ENCODE measurements at regions not wholly inside any gene's neighbourhood (a gene's known extent, or its start where the extent isn't known, plus 50 kb on each side); places are given as distances from the start of the nearest gene placed in this dataset.

GRCh38 chr12:81010641-81011040 is 67.2 kb upstream of the ACSS3 start:
- Histone ChIP-seq H2BK15ac (ENCODE audit: low read depth, low read length) (no peak overlapping the region), H3K9me1 (ENCODE audit: insufficient read depth, low read length) (no peaks in the 10 kb centered on the region), H2BK5ac (ENCODE audit: low read depth, low read length, poor library complexity, severe bottlenecking) (no peak overlapping the region), H2AK9ac (replicated peaks; ENCODE audit: low read depth, low read length, poor library complexity) (no peak overlapping the region), H4K8ac (ENCODE audit: low read depth in 2 of 2, low read length in 2 of 2) (no peak overlapping the region), H3K27ac (ENCODE audit: insufficient read depth, low read length) (no peak overlapping the region), H4K91ac (ENCODE audit: insufficient read depth, low read depth, low read length) (no peak overlapping the region), H3K9me3 (ENCODE audit: control insufficient read depth, insufficient read depth, low read length) (no peaks in the 10 kb centered on the region), H3K14ac (replicated peaks; ENCODE audit: low read depth, low read length) (no peak overlapping the region), H3K23ac (ENCODE audit: low read depth, low read length) (no peak overlapping the region), H3K18ac (ENCODE audit: low read depth, low read length) (no peak overlapping the region), H3K27me3 (ENCODE audit: control insufficient read depth, insufficient read depth, low read length) (no peaks in the 10 kb centered on the region), H3K79me1 (ENCODE audit: low read depth in 1 of 2, low read length in 2 of 2) (no peaks in the 10 kb centered on the region), H3K4me3 (ENCODE audit: insufficient read depth, low read depth, low read length) (no peak overlapping the region), H3K4me2 (ENCODE audit: low read depth, low read length) (no peak overlapping the region), H2BK120ac (ENCODE audit: low read depth, low read length) (no peak overlapping the region), H4K20me1 (ENCODE audit: insufficient read depth, low read length) (no peaks in the 10 kb centered on the region), H3K56ac (ENCODE audit: extremely low read depth, insufficient read depth, low read length) (no peak overlapping the region), H2AK5ac (ENCODE audit: low read depth, low read length) (no peak overlapping the region), H2BK20ac (ENCODE audit: low read depth, low read length) (no peak overlapping the region), H4K5ac (ENCODE audit: low read depth, low read length) (no peak overlapping the region), H3K4ac (ENCODE audit: low read depth, low read length) (no peak overlapping the region), H3K4me1 (ENCODE audit: control insufficient read depth, insufficient read depth, low read length) (no peaks in the 10 kb centered on the region), H2AFZ (replicated peaks; ENCODE audit: low read length, poor library complexity) (no peak overlapping the region), H3K36me3 (ENCODE audit: control insufficient read depth, insufficient read depth, low read length) (no peaks in the 10 kb centered on the region), H3K9ac (ENCODE audit: low read depth, low read length) (no peak overlapping the region)
- BruUV-seq (replicated peaks) = no TSS peak
- intact Hi-C loops (cut with micrococcal nuclease) (no loop called here), dilution Hi-C loops (cut with HindIII; ENCODE audit: low sequenced_read_pairs, unreplicated experiment) (no loop called here), in situ Hi-C loops (cut with MboI; ENCODE audit: low sequenced_read_pairs) (no loop called here)
- no CpG with 5 or more reads among the region's 1 CpG for WGBS, 2 experiments (ENCODE audit: extremely low coverage in 2 of 2, insufficient read length in 1 of 2)
- ChIA-PET POLR2A (ENCODE audit: unreplicated experiment) (no interaction called here), CTCF (no interaction called here)
- DNase-seq = no peak
- no peak for ATAC-seq (ENCODE audit: low read depth)
- TF ChIP-seq CEBPB (IDR thresholded peaks at IDR 0.05; ENCODE audit: low read depth, low read length) (no peak), RCOR1 (IDR thresholded peaks at IDR 0.05; ENCODE audit: insufficient replicate concordance, low read length) (no peak), POLR2A (IDR thresholded peaks at IDR 0.05; ENCODE audit: low read depth, low read length) (no peak), CHD1 (IDR thresholded peaks at IDR 0.05; ENCODE audit: low read depth, low read length) (no peak), RAD21 (IDR thresholded peaks at IDR 0.05; ENCODE audit: low read length) (no peak), USF2 (IDR thresholded peaks at IDR 0.05; ENCODE audit: low read depth, low read length) (no peak), RFX5 (IDR thresholded peaks at IDR 0.05; ENCODE audit: low read depth, low read length) (no peak), FOS (IDR thresholded peaks at IDR 0.05; ENCODE audit: low read depth, low read length) (no peak), NFE2L2 (IDR thresholded peaks at IDR 0.05; ENCODE audit: low read depth, low read length) (no peak), BHLHE40 (IDR thresholded peaks at IDR 0.05; ENCODE audit: low read depth, low read length) (no peak), MAFK (IDR thresholded peaks at IDR 0.05; ENCODE audit: low read depth, low read length) (no peak), SMC3 (IDR thresholded peaks at IDR 0.05; ENCODE audit: low read depth, low read length) (no peak), MXI1 (IDR thresholded peaks at IDR 0.05; ENCODE audit: borderline replicate concordance, low read depth, low read length) (no peak), MAZ (IDR thresholded peaks at IDR 0.05; ENCODE audit: borderline replicate concordance, low read depth, low read length) (no peak)
- TF ChIP-seq, protein P1, sequence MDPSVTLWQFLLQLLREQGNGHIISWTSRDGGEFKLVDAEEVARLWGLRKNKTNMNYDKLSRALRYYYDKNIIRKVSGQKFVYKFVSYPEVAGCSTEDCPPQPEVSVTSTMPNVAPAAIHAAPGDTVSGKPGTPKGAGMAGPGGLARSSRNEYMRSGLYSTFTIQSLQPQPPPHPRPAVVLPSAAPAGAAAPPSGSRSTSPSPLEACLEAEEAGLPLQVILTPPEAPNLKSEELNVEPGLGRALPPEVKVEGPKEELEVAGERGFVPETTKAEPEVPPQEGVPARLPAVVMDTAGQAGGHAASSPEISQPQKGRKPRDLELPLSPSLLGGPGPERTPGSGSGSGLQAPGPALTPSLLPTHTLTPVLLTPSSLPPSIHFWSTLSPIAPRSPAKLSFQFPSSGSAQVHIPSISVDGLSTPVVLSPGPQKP (IDR thresholded peaks at IDR 0.05; ENCODE audit: borderline replicate concordance, low read depth, low read length) = no peak
- TF ChIP-seq, protein P2, sequence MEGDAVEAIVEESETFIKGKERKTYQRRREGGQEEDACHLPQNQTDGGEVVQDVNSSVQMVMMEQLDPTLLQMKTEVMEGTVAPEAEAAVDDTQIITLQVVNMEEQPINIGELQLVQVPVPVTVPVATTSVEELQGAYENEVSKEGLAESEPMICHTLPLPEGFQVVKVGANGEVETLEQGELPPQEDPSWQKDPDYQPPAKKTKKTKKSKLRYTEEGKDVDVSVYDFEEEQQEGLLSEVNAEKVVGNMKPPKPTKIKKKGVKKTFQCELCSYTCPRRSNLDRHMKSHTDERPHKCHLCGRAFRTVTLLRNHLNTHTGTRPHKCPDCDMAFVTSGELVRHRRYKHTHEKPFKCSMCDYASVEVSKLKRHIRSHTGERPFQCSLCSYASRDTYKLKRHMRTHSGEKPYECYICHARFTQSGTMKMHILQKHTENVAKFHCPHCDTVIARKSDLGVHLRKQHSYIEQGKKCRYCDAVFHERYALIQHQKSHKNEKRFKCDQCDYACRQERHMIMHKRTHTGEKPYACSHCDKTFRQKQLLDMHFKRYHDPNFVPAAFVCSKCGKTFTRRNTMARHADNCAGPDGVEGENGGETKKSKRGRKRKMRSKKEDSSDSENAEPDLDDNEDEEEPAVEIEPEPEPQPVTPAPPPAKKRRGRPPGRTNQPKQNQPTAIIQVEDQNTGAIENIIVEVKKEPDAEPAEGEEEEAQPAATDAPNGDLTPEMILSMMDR (conservative IDR thresholded peaks at IDR 0.05; ENCODE audit: low read depth, low read length) = no peak
